SK-N-MC (cell line): ENCODE measurements at regions not wholly inside any gene's neighbourhood (a gene's known extent, or its start where the extent isn't known, plus 50 kb on each side); places are given as distances from the start of the nearest gene placed in this dataset.

ENCODE experiments used
- EZH2 ChIP-seq: fragments of 200-600 bp; sonication (generic); IDR thresholded peaks from one replicate; pipeline ENCODE4 v1.6.1; 2017; ENCODE audit warnings: antibody characterized with exemption
- POLR2AphosphoS5 ChIP-seq: IDR thresholded peaks from 2 replicates; pipeline ENCODE4 v1.6.1; 2012; ENCODE audit warnings: mild to moderate bottlenecking, low read depth, low read length, borderline replicate concordance

- TF ChIP-seq POLR2AphosphoS5 (no peak), EZH2 (no peak)
These were observed 262.6 kb downstream of the COX7C start for GRCh38 chr5:86880344-86880743.
